Hypothalamus (tissue), 51 donors: ENCODE measurements at regions not wholly inside any gene's neighbourhood (a gene's known extent, or its start where the extent isn't known, plus 50 kb on each side); places are given as distances from the start of the nearest gene placed in this dataset.

Experiments used
- DNase-seq, 51 donors: peaks; one replicate each; lab custom pipeline; 2025; lab: John Stamatoyannopoulos, UW

DNA sequence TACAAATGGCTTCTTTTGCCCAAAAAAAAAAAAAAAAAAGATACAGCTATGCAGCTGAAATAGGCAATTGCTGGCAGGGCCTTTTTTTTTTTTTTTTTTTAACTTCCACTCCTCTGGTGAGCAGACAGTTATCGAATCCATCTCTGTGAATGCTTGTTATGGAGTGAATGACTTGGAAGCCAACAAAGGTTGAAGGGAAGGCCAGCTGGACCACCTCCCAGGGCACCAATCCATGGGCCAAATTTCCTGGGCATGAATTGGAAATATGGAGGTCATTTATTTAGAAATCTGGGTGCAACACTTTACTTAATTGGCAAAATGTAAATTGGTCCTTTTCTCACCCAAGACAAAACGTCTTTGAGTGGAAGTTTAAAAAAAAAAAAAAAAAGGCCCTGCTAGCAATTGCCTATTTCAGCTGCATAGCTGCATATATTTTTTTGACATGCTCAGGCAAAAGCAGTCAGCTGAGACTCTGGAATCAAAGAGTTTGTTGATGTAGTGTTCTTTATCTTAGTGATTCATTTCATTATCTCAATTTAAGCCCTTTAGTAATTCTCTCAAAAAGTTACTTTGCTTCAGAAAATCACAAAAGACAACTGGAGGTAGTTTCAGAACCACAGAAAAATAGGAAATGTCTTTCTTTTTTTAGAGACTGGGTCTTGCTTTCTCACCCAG is 392.2 kb upstream of the KLF4 start:
- peak in 10 of 51 donors; percentile 7 to 26 (median 10) for DNase-seq

DNA sequence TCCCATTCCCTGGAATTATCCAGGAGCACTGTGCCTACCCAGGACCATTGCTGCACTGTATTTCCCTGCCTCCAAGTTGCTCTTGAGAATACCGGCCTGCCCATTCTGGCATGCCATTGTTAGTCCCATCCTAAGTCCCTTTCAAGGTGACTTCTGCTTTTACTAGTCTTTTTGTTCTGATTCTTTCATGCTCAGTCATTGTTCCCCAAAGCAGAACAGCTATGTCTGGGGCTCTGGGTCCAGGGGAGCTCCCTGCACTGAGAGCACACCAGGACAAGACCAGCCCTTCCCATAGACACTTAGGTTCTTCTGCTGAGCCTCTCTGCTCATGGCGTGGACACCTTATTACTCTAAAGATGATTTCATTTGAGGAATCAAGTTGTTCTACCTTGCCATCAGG is 388.9 kb upstream of the KLF4 start:
- no peak for DNase-seq

DNA sequence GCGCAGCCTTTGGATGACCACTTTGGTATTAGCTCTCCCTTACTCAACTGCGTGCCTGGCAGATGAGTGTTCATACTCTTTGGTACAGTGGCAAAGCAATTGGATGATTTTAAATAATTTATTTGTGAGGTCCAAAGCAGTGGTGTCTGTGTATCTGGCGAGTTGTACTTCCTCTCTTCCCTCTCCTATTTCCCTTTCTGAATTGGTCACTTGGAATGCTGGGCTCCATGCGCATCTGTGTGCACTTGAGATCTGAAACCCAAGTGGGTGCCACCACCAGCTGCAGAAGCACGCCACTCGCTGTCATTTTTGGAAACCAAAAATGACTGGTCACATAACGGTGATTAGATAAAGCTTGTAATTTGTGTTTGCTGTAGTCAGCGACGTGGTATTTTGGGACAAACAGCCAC is 386.0 kb upstream of the KLF4 start:
- DNase-seq = no peak

DNA sequence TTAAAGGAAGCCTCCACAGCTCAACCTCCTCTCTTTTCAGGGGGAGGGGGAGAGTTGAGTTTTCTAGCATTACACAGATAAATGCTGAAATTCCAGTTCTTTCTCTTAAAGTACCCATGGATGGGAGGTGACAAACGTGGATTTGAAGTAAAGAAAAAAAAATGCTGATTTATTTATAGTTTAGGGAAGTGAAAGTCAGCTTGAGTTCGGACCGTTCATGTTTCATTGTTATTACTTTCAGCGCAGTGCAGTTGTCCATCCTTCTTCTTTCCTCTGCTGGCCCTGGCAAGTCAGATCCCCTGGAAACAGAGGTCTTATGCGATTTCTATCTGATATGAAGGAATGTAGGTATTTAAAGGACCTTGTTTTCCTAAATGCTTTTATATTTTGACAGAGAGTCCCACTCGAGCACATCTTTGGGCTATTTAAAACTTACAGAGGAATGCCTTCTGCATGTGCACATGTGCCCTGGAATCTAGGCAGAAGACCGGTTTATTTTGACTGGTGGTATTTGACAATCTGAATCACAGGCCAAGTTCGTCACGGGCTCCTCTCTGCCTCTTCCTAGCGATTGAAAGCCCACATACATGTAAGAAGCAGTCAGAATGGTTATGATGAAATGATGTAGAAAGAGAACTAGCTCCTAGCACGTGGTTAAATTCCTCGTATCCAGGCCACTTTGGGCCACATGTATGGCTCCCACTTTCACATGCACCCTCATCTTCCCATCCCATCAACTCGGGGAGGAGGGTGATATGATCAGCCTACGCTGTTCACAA is 385.2 kb upstream of the KLF4 start:
- no peak for DNase-seq

DNA sequence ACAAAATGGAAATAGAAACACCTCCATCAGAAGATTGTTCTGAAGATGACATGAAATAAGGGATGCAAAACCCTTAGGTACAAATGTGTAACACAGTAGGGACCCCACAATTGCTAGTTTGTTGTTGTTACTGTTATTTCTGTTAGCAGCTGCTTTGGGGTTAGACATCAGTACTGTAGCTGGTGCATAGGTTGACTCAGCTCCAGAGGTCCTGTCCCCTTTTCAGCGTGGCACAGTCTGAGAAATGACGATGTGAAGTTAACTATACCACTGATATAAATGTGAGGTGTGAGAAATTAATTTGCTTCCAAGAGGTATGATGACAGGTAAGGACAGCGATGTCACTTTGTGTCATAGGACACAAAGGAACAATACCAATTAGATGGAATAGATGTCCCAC is 384.6 kb upstream of the KLF4 start:
- no peak for DNase-seq

DNA sequence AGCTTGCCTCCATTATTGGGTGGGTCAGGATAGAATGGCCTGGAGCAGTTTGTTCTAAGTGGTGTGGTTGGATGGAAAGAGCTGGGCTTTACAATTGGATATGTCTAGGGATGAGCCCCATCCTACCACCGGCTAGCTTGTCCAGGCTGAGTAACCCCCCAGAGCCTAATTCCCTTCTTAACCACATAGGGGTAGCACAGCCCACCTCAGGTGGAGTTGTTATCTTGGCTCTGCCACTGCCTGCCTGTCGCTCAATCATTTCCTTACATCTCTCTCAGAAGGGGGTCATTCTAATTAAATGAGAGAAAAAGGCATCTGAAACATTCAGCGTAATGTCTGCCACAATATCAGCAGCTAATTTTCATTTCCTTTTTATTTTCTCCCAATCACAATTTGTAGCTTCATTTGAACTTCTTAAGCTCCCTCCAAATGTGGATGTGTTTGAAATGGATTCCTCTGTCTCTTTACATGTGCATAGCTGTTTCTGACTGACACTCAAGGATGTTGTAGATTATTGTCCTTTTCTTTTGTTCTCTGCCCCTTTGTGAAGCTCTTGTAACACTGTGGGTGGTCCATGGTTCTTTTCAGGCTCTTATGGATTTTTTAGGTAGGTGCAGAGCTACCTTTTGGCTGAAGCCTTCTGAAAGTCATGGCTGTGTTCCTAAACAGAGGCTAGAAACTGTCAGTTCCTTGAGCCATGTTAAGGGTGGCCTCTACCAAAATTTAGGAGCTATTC is 383.1 kb upstream of the KLF4 start:
- no peak for DNase-seq

DNA sequence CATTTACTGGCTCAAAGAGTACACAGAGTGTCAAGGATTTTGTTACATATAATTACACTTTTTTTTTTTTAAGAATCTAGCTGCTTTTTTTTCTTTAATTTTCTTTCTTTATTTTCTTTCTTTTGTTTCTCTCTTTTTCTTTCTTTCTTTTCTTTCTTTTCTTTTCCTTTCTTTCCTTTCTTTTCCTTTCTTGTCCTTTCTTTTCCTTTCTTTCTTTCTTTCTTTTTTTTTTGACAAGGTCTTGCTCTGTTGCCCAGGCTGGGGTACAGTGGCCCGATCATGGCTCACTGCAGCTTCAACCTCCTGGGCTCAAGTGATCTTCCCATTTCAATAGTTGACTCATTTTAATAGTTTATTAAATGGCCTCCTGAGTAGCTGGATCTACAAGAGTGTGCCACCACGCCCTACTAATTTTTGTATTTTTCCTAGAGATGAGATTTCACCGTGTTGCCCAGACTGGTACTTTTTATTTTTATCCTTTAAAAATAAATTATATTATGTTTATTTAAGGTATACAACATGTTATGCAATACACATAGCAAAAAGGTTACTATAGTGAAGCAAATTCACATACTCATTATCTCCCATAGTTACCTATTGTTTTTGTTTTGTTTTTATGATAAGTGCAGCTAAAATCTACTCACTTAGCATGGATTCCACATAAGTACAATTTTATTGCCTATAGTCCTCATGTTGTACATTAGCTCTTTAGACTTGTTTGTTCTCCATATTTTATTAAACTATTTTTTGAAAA is 381.5 kb upstream of the KLF4 start:
- DNase-seq = no peak

DNA sequence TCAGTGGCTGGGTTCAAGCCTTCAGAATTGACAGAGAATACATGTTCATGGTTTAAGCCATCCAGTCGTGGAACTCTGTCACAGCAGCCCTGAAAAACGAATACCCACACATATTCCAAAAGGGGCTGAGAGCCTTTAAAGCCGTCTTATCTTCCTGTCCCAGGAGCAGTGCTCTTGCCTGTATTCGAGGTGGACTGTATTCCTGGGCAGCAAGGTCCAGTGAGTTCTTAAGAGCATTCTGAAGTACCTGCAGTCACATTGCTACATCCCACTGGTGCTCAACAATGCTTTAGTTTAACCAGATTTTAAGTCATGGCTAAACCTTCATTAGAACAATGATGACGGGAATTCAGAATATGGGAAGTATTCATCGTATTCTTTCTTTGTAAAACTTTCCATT is 380.7 kb upstream of the KLF4 start:
- no peak for DNase-seq

DNA sequence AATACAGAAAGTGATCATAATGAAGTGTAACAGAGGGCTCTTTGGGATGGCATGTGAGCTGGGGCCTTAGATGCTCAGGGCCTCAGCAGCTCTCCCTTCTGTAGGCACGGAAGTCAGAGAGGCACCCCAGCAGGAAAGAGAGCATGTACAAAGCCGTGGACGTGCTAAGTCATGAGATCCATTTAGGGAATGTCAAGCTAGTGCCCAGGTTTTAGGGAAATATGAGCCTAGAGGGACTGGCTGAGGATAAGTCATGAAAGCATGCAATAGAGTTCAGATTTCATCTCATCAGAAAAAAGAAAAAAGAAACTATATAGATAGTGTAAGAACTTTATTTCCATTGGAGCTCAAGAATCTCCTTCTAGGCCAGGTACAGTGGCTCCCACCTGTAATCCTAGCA is 379.5 kb upstream of the KLF4 start:
- no peak for DNase-seq

DNA sequence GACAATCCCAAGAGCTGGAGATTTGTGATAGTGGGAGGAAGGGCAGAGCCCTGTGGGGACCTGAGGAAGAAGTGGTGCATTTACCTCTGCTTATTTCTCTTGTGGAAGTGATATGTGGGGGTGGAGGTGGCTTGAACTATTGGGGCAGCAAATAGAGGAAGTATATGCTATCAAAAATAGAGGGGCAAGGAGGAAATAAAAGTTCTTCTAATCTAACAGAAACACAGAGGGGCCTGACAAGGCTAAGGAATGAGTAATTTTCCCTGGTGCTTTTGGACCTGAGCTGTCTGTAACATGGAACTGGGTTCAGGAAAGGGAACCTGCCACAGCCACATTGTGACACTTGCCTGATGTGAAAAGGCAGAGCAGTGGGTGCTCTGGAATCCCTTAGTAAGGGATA is 378.6 kb upstream of the KLF4 start:
- no peak for DNase-seq

DNA sequence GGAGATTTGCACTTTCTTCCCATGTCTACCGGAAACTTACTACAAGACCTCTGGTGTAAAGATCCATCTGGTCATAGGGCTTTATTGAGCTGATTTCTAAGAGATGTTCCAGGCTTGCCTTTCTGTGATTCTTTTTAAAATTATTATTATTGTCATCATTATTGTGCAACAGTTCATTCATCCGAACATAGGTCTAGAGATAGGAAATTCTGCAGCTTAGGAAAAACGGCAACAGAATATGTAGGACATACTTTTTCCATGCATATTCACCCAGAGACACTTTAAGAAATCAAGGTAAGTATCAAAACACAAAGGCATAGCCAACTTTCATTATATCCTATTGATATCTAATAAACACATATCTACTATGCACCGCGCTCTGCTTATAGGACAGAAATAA is 378.2 kb upstream of the KLF4 start:
- no peak for DNase-seq

DNA sequence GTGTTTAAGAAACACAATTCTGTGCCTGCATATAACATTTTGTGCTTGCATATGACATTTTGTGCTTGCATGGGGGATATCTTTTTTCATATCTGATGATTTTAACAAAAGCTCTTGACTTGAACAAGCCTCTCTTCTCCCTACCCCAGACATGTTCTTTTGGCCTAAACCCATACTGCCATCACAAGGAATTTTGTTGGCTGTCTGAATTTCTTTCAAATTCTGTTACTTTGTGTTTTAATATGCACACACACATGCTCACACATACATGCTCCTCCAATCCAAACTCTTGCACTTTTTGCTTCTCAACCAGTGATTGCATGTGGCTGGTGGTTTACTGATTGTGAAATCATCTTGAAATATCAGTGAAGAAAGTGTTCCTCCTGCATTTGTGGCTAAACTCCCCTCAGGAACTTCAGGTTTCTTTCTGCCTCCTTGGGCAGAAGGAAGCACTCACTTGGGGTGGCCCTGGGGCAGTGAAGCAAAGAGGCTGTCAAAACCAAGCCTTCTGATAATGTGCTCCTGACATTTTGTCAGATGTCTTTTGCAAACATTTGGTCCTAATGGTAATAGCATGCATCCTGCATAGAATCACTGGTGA is 377.2 kb upstream of the KLF4 start:
- no peak for DNase-seq

DNA sequence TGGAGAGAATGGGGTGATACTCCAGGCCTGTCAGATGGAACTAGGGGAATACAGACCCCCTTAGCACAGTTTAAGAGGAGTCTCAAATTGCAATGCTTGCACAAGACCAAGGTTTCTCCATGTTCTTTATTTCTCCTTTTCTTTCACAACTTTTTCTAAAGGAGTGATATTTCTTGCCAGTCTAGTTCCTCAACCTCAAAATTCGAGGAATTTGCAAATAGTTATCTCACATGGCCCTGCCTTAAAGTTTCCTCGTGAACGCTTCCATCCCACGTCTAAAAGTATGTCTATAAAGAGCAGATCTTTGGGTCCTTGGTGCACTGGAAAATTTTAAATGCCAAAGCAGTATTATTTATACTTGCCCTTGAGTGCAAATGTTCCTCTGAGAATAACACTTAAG is 373.8 kb upstream of the KLF4 start:
- DNase-seq = no peak

DNA sequence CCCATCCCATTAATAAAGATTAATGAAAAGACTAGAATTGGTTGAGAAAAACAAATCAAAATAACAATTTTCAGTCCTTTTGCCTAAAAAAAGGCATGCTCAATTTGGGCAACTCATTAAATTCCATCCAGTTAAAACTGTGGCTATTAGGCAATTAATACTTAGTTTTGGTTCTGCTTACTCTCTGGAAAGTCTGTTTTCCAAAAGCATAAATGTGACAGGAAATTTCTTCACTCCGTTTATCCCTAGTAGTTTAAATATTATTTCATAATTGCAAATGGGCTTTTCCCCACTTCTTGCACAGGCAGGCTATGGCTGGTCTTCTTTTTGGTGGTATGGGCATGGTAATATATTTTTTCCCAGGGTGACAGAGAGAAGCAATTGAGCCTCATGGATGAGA is 373.3 kb upstream of the KLF4 start:
- no peak for DNase-seq

DNA sequence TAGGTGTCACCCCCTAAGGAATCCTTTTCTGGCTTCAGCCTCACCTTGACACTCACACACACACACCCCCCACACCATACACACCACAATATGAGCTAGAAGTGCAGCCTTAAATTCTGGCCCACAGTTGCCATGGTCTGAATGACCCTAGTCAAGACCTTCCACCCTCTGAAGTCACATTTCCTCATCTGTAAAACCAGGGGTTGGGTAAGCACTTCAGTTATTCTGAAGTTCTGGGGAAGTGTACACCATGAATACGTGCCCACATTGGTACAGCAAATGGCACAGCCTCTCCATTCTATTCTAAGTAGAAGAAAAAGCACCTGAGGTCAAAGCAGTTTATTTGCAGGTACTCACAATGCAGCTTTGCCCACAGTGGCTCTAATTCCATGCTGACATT is 372.8 kb upstream of the KLF4 start:
- DNase-seq = no peak

DNA sequence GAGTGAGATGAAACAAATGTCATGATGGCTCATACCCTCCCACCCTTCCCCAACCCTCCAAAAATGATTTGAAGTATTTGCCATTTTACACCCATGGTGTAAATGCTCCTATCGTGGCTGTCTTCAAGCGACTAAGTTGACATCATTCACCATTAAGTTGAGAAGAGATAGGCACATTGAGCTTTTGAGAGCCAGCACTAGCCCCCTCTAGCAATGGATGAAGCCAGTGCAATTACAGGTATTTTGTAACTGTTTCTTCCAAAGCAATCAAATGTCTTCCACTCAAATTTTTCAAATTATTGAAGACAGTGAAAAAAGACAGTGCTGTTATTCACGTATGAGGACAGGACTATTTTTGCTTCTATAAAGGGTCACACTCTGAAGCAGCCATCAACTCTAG is 371.5 kb upstream of the KLF4 start:
- DNase-seq = no peak

DNA sequence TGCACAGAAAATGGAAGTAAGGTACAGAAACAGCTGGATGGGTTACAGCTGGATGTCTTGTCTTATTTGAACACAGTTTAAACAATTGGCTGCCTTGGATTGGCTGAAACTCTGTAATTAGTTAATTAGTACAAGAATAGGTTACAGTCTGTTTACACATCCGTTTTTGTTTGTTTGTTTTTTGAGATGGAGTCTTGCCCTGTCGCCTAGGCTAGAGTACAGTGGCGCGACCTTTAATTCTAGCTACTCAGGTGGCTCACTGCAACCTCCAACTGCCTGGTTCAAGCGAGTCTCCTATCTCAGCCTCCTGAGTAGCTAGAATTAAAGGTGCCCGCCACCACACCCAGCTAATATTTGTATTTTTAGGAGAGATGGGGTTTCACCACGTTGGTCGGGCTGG is 368.7 kb upstream of the KLF4 start:
- DNase-seq = no peak

DNA sequence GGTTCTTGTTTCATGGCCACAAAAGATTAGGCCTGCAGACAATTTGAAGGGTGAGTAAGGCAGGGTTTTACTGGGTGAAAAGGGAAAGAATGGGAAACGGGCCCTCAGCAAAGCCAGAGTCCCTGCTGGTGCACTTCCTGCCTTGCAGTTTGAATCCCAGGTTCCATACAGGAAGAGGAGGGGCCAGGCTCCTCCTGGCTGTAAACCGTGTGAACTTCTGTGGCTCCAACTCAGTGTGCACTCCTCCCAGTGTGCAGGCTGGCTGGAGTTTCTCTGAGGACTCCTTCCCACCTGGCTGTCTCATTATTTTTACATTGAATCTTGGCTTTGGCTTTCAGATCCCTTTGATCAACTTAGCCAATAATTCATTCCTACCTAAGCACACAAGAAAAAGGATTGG is 367.1 kb upstream of the KLF4 start:
- no peak for DNase-seq

DNA sequence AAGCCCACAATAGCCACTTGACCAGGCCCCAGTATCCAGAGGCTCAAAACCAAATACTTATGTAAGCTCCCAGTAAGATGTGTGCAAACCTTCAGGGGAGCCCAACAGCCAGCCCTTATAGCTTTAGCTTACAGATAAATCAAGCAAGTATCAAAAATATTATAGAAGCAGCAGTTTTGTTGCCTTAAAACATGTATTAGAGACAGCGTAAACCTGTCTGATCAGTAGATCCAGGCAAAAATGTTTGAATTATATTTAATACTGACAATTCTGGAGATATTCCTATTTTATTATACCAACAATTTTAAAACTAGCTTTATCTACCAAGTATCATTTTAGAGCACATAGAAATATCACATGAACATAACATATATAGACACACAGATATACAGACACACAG is 365.6 kb upstream of the KLF4 start:
- DNase-seq = no peak

DNA sequence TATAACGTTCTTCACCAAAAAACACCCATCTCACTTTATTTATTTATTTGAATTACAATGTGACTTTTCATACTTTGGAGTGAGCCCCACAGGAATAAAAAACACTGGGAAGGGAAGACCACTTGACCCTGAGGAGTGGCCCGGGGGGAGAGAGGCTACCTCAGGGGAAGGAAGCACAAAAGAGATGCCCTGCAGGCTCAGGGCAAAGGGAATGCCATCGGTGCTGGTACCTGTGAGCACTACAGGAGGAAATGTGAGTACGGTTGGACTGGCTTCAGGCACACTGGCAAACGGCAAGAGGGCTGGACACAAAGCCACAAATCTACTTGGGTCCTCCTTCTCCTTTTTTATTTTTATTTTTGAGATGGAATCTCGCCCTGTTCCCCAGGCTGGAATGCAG is 363.9 kb upstream of the KLF4 start:
- no peak for DNase-seq

DNA sequence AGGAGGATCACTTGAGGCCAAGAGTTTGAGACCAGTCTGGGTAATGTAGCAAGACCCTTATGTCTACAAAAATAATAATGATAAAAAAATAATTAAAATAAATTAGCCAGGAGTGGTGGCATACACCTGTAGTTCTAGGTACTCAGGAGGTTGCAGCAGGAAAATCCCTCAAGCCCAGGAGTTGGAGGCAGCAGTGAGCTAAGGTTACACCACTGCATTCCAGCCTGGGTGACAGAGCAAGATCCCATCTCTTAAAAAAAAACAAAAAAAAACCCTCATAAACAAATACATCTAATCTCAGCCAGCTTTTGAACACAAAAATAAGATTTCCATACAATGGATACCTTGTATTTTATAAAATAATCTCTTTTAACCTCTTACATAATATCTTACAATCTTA is 363.3 kb upstream of the KLF4 start:
- no peak for DNase-seq
